Activated naive CD4-positive, alpha-beta T cell treated with anti-CD3 and anti-CD28 coated beads, Interleukin-2, amount 10 ng/mL, durations not matched to agents 7 days and 5 days (primary cell): ENCODE measurements at regions not wholly inside any gene's neighbourhood (a gene's known extent, or its start where the extent isn't known, plus 50 kb on each side); places are given as distances from the start of the nearest gene placed in this dataset.

ENCODE experiments used
- CTCF ChIA-PET: fragments of 350-600 bp; sonication (Branson Sonifier 250); formaldehyde crosslinking; loops from one replicate; lab custom pipeline; 2021; ENCODE audit warnings: antibody characterized with exemption; lab: Charles Lee
- DNase-seq: peaks from one replicate; pipeline ENCODE4 v3.0.0-alpha.2; 2020
- H3K27ac Mint-ChIP-seq: one replicate; pipeline ENCODE4 v1.8.0; 2021; ENCODE audit warnings: mild to moderate bottlenecking, moderate library complexity, mixed read lengths
- H3K27me3 Mint-ChIP-seq: one replicate; pipeline ENCODE4 v1.8.0; 2021; ENCODE audit warnings: mild to moderate bottlenecking, mixed read lengths
- H3K36me3 Mint-ChIP-seq: one replicate; pipeline ENCODE4 v1.8.0; 2021; ENCODE audit warnings: mixed read lengths
- H3K4me1 Mint-ChIP-seq: one replicate; pipeline ENCODE4 v1.8.0; 2021; ENCODE audit warnings: mixed read lengths
- H3K4me3 Mint-ChIP-seq: one replicate; pipeline ENCODE4 v1.8.0; 2021; ENCODE audit warnings: mild to moderate bottlenecking, moderate library complexity, mixed read lengths
- H3K9me3 Mint-ChIP-seq: one replicate; pipeline ENCODE4 v1.8.0; 2021; ENCODE audit warnings: mixed read lengths

- no peaks in the 10 kb centered on the region for H3K9me3 Mint-ChIP-seq
- DNase-seq, result no peak
- no peaks in the 10 kb centered on the region for H3K4me1 Mint-ChIP-seq
- no peak overlapping the region for H3K4me3 Mint-ChIP-seq
- no peak overlapping the region for H3K27ac Mint-ChIP-seq
- H3K27me3 Mint-ChIP-seq, result no peaks in the 10 kb centered on the region
- H3K36me3 Mint-ChIP-seq, result no peaks in the 10 kb centered on the region
- CTCF ChIA-PET, result no interaction called here
Measured at GRCh38 chrX:79645749-79646148, 278.6 kb upstream of the ITM2A start.

GRCh38 chrX:79631526-79631925, 264.4 kb upstream of the ITM2A start:
- Mint-ChIP-seq H3K4me3 (no peak overlapping the region), H3K36me3 (no peaks in the 10 kb centered on the region), H3K27me3 (no peaks in the 10 kb centered on the region), H3K4me1 (no peaks in the 10 kb centered on the region), H3K9me3 (no peaks in the 10 kb centered on the region), H3K27ac (no peak overlapping the region)
- CTCF ChIA-PET, result no interaction called here
- DNase-seq, result no peak

GRCh38 chrX:79630033-79631009, 263.2 kb upstream of the ITM2A start:
- H3K36me3 Mint-ChIP-seq, result no peaks in the 10 kb centered on the region
- no peak for DNase-seq
- CTCF ChIA-PET, result no interaction called here
- H3K27ac Mint-ChIP-seq, result no peak overlapping the region
- H3K4me1 Mint-ChIP-seq, result no peaks in the 10 kb centered on the region
- no peak overlapping the region for H3K4me3 Mint-ChIP-seq
- H3K9me3 Mint-ChIP-seq, result no peaks in the 10 kb centered on the region
- no peaks in the 10 kb centered on the region for H3K27me3 Mint-ChIP-seq

GRCh38 chrX:79623098-79623762, 256.1 kb upstream of the ITM2A start:
- Mint-ChIP-seq H3K27me3 (no peaks in the 10 kb centered on the region), H3K4me3 (no peak overlapping the region), H3K9me3 (no peaks in the 10 kb centered on the region), H3K36me3 (no peaks in the 10 kb centered on the region), H3K27ac (no peak overlapping the region), H3K4me1 (no peaks in the 10 kb centered on the region)
- CTCF ChIA-PET, result no interaction called here
- DNase-seq, result no peak

GRCh38 chrX:79618280-79618679, 251.1 kb upstream of the ITM2A start:
- Mint-ChIP-seq H3K36me3 (no peaks in the 10 kb centered on the region), H3K4me1 (no peaks in the 10 kb centered on the region), H3K27ac (no peak overlapping the region), H3K27me3 (no peaks in the 10 kb centered on the region), H3K9me3 (no peaks in the 10 kb centered on the region), H3K4me3 (no peak overlapping the region)
- no peak for DNase-seq
- CTCF ChIA-PET, result no interaction called here

- no peaks in the 10 kb centered on the region for H3K4me1 Mint-ChIP-seq
- CTCF ChIA-PET, result no interaction called here
- H3K9me3 Mint-ChIP-seq, result no peaks in the 10 kb centered on the region
- no peaks in the 10 kb centered on the region for H3K27me3 Mint-ChIP-seq
- no peak for DNase-seq
- no peak overlapping the region for H3K27ac Mint-ChIP-seq
- no peaks in the 10 kb centered on the region for H3K36me3 Mint-ChIP-seq
- H3K4me3 Mint-ChIP-seq, result no peak overlapping the region
Measured at GRCh38 chrX:79604364-79604763, 237.2 kb upstream of the ITM2A start.

- Mint-ChIP-seq H3K27ac (no peak overlapping the region), H3K27me3 (no peaks in the 10 kb centered on the region), H3K4me1 (no peaks in the 10 kb centered on the region), H3K9me3 (no peaks in the 10 kb centered on the region), H3K36me3 (no peaks in the 10 kb centered on the region), H3K4me3 (no peak overlapping the region)
- CTCF ChIA-PET, result interaction anchor here (1.0 kb wide), 1 partner anchor 9 kb away, joined by 3 read pairs; no protein-coding TSS in a partner anchor
- DNase-seq, result no peak
Measured at GRCh38 chrX:79601341-79602131, 234.4 kb upstream of the ITM2A start.

GRCh38 chrX:79592259-79592658, 225.1 kb upstream of the ITM2A start:
- no peak overlapping the region for H3K27ac Mint-ChIP-seq
- no peaks in the 10 kb centered on the region for H3K9me3 Mint-ChIP-seq
- no peaks in the 10 kb centered on the region for H3K27me3 Mint-ChIP-seq
- H3K4me1 Mint-ChIP-seq, result no peaks in the 10 kb centered on the region
- CTCF ChIA-PET, result interaction anchor here (0.7 kb wide), 1 partner anchor 9 kb away, joined by 3 read pairs; no protein-coding TSS in a partner anchor
- no peaks in the 10 kb centered on the region for H3K36me3 Mint-ChIP-seq
- DNase-seq, result no peak
- H3K4me3 Mint-ChIP-seq, result no peak overlapping the region

GRCh38 chrX:79588233-79588632, 221.1 kb upstream of the ITM2A start:
- Mint-ChIP-seq H3K9me3 (no peaks in the 10 kb centered on the region), H3K27ac (no peak overlapping the region), H3K36me3 (no peaks in the 10 kb centered on the region), H3K27me3 (no peaks in the 10 kb centered on the region), H3K4me1 (no peaks in the 10 kb centered on the region), H3K4me3 (no peak overlapping the region)
- CTCF ChIA-PET, result no interaction called here
- no peak for DNase-seq

- no peak overlapping the region for H3K27ac Mint-ChIP-seq
- H3K4me1 Mint-ChIP-seq, result no peaks in the 10 kb centered on the region
- peaks cover 2% of the 10 kb centered on the region for H3K9me3 Mint-ChIP-seq
- no peaks in the 10 kb centered on the region for H3K27me3 Mint-ChIP-seq
- no peaks in the 10 kb centered on the region for H3K36me3 Mint-ChIP-seq
- no peak for DNase-seq
- no peak overlapping the region for H3K4me3 Mint-ChIP-seq
- CTCF ChIA-PET, result no interaction called here
Measured at GRCh38 chrX:79573760-79574159, 206.6 kb upstream of the ITM2A start.

- H3K36me3 Mint-ChIP-seq, result no peaks in the 10 kb centered on the region
- H3K27ac Mint-ChIP-seq, result no peak overlapping the region
- no peaks in the 10 kb centered on the region for H3K27me3 Mint-ChIP-seq
- H3K4me3 Mint-ChIP-seq, result no peak overlapping the region
- no peaks in the 10 kb centered on the region for H3K4me1 Mint-ChIP-seq
- peaks cover 2% of the 10 kb centered on the region for H3K9me3 Mint-ChIP-seq
- no peak for DNase-seq
- CTCF ChIA-PET, result no interaction called here
Measured at GRCh38 chrX:79572566-79572965, 205.4 kb upstream of the ITM2A start.

GRCh38 chrX:79570524-79571240, 203.5 kb upstream of the ITM2A start:
- Mint-ChIP-seq H3K36me3 (no peaks in the 10 kb centered on the region), H3K4me3 (no peak overlapping the region), H3K27ac (no peak overlapping the region), H3K4me1 (no peaks in the 10 kb centered on the region), H3K9me3 (peaks cover 2% of the 10 kb centered on the region), H3K27me3 (no peaks in the 10 kb centered on the region)
- CTCF ChIA-PET, result no interaction called here
- DNase-seq, result no peak

- Mint-ChIP-seq H3K27ac (no peak overlapping the region), H3K4me3 (no peak overlapping the region), H3K4me1 (no peaks in the 10 kb centered on the region), H3K27me3 (no peaks in the 10 kb centered on the region), H3K36me3 (no peaks in the 10 kb centered on the region), H3K9me3 (peaks cover 2% of the 10 kb centered on the region)
- CTCF ChIA-PET, result no interaction called here
- no peak for DNase-seq
Measured at GRCh38 chrX:79568309-79568708, 201.2 kb upstream of the ITM2A start.

- no peaks in the 10 kb centered on the region for H3K4me1 Mint-ChIP-seq
- H3K27ac Mint-ChIP-seq, result no peak overlapping the region
- no peak overlapping the region for H3K4me3 Mint-ChIP-seq
- no peaks in the 10 kb centered on the region for H3K27me3 Mint-ChIP-seq
- DNase-seq, result no peak
- peaks cover 2% of the 10 kb centered on the region for H3K9me3 Mint-ChIP-seq
- CTCF ChIA-PET, result no interaction called here
- no peaks in the 10 kb centered on the region for H3K36me3 Mint-ChIP-seq
Measured at GRCh38 chrX:79564362-79564761, 197.2 kb upstream of the ITM2A start.
